ENCODE measurements at regions not wholly inside any gene's neighbourhood (a gene's known extent, or its start where the extent isn't known, plus 50 kb on each side); places are given as distances from the start of the nearest gene placed in this dataset.

- peak; percentile 64 for TF ChIP-seq POLR2AphosphoS5 (IDR thresholded peaks at IDR 0.05)
- no peak for TF ChIP-seq REST (IDR thresholded peaks at IDR 0.05; ENCODE audit: borderline replicate concordance)
- Histone ChIP-seq H3K79me2 (replicated peaks; ENCODE audit: insufficient read depth, low read length) (no peaks in the 10 kb centered on the region), H3K9ac (ENCODE audit: low read length) (peak overlapping the region; percentile 19), H3K9me2 (ENCODE audit: insufficient read depth, low read length) (no peaks in the 10 kb centered on the region), H4K20me1 (ENCODE audit: insufficient read depth) (no peaks in the 10 kb centered on the region), H2AFZ (ENCODE audit: low read depth, low read length) (no peak overlapping the region), H3K27me3 (ENCODE audit: insufficient read depth, low read depth, low read length) (no peaks in the 10 kb centered on the region), H3K36me3 (ENCODE audit: insufficient read depth, low read length) (no peaks in the 10 kb centered on the region), H3K27ac (ENCODE audit: low read length) (peak overlapping the region; percentile 70), H3K4me3 (ENCODE audit: low read length) (peak overlapping the region; percentile 6), H3K9me3 (ENCODE audit: low read length) (no peaks in the 10 kb centered on the region), H3K4me2 (ENCODE audit: low read length) (no peak overlapping the region), H3F3A (ENCODE audit: insufficient read depth, low read length, poor library complexity, severe bottlenecking) (peaks cover 13% of the 10 kb centered on the region)
Observed at GRCh38 chr12:115163710-115164109, 479.7 kb upstream of the TBX3 start.

GRCh38 chr12:115160271-115161128, 476.5 kb upstream of the TBX3 start:
- no peaks in the 10 kb centered on the region for H3K27me3 ChIP-seq (ENCODE audit: insufficient read depth, low read depth, low read length)

More at GRCh38 chr12:115160271-115161128, 476.5 kb upstream of the TBX3 start:
- H3K36me3 ChIP-seq (ENCODE audit: insufficient read depth, low read length): no peaks in the 10 kb centered on the region
- no peak for TF ChIP-seq EZH2 (IDR thresholded peaks at IDR 0.05; ENCODE audit: borderline replicate concordance, insufficient read depth, low read length, poor library complexity, severe bottlenecking)
- no peak for TF ChIP-seq CTCF (IDR thresholded peaks at IDR 0.05; ENCODE audit: poor library complexity, severe bottlenecking)
- TF ChIP-seq EP300 (conservative IDR thresholded peaks at IDR 0.05; ENCODE audit: poor library complexity, severe bottlenecking): peak; percentile 78
- TF ChIP-seq RAD21 (conservative IDR thresholded peaks at IDR 0.05): peak; percentile 26
- no peak for TF ChIP-seq TAF1 (IDR thresholded peaks at IDR 0.05; ENCODE audit: low read depth)
- TF ChIP-seq POLR2AphosphoS5 (IDR thresholded peaks at IDR 0.05): peak; percentile 74
- no peak for TF ChIP-seq MXI1 (conservative IDR thresholded peaks at IDR 0.05; ENCODE audit: poor library complexity, severe bottlenecking)
- TF ChIP-seq REST (IDR thresholded peaks at IDR 0.05; ENCODE audit: borderline replicate concordance): peak; percentile 99
- no peak for TF ChIP-seq SMC3 (conservative IDR thresholded peaks at IDR 0.05; ENCODE audit: poor library complexity)
- H3K27ac ChIP-seq (ENCODE audit: low read length): peak overlapping the region; percentile 66
- H4K20me1 ChIP-seq (ENCODE audit: insufficient read depth): no peaks in the 10 kb centered on the region
- H3K4me3 ChIP-seq (ENCODE audit: low read length): no peak overlapping the region
- no peak overlapping the region for H3K4me2 ChIP-seq (ENCODE audit: low read length)
- H3K9me3 ChIP-seq (ENCODE audit: low read length): no peaks in the 10 kb centered on the region
- no peaks in the 10 kb centered on the region for H3K9me2 ChIP-seq (ENCODE audit: insufficient read depth, low read length)
- peak overlapping the region; percentile 7 for H3K9ac ChIP-seq (ENCODE audit: low read length)
- no peaks in the 10 kb centered on the region for H3K79me2 ChIP-seq (replicated peaks; ENCODE audit: insufficient read depth, low read length)
- no peak overlapping the region for H2AFZ ChIP-seq (ENCODE audit: low read depth, low read length)
- H3F3A ChIP-seq (ENCODE audit: insufficient read depth, low read length, poor library complexity, severe bottlenecking): peaks cover 13% of the 10 kb centered on the region
